SKM-1 (cell line): ENCODE measurements at regions not wholly inside any gene's neighbourhood (a gene's known extent, or its start where the extent isn't known, plus 50 kb on each side); places are given as distances from the start of the nearest gene placed in this dataset.

Source experiments
- DNase-seq: peaks from one replicate; lab custom pipeline; 2025; ENCODE audit not compliant: unreplicated experiment; lab: John Stamatoyannopoulos, UW

GRCh38 chr5:123865641-123866040 lies 353.7 kb downstream of the CSNK1G3 start:
- DNase-seq = no peak

DNA sequence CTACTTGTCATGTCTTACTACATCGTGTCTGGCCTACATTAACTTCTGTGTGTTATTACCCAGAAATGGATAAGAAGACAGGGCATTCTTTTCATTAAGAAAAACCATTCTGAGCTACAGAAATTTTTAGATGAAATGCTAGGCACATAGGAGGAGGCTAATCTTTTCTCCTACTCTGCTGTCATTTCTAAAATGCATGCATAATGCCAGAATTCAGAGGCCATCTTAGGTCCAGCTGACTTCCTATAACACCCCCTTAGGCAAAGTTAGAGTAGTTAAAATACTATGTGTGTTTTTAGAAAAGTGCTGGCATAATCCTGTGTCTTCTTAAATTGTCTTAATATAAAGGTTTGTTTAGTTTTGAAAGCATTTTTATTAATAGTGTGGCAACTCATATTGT lies 352.6 kb downstream of the CSNK1G3 start:
- DNase-seq = no peak

GRCh38 chr5:123858938-123859337 lies 347.0 kb downstream of the CSNK1G3 start:
- no peak for DNase-seq

DNA sequence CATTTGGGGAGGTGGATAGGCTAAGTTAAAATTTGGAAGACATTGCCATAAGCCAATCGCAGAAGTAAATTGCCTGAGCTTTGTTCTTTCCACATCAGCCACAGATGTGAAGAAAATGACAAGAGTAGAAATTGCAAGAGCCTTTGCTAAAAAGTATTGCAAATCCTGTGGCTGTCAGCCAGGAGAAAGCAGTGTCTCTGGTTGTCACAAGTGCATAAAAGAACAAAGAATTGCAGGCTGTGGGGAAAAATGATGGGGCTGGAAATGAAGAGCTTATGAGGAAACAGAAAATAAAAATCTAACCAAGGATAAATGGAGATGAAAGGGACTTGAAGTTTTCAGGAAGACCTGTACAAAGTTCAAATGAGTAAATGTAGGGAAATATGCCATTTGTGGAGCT lies 344.8 kb downstream of the CSNK1G3 start:
- no peak for DNase-seq

DNA sequence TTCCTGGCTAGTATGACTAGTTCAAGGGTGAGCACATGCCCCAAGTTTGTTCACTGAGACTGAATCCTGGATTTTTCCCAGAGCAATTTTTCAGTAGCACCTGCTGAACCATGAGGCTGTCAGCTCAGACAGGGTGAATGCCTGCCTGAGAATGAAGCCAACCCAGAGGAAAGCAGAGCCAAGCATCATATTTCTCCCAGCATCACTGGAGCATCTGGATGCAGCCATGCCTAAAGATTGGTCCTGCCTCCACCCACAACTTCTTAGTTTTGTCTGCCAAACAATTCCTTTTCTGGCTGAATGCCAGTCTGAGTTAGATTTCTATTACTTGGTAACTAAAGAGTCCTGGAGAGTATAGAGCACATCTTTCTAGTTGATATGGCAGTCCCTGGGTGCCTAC lies 343.6 kb downstream of the CSNK1G3 start:
- DNase-seq = no peak

- no peak for DNase-seq
Observed at GRCh38 chr5:123845356-123846100, 333.6 kb downstream of the CSNK1G3 start.

DNA sequence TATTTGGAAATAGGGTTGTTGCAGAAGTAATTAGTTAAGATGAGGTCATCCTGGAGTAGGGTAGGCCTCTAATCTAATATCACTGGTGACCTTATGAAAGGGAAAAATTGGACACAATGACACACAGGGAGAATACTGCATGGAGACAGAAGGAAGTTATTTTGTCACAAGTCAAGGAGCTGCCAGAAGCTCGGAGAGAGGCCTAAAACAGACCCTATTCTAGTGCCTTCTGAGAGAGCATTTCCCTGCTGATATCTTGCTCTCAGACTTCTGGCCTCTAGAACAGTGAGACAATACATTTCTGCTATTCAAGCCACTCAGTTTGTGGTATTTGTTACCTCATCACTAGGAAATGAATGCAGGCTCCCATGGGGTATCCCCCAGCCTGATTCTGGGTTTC lies 332.9 kb downstream of the CSNK1G3 start:
- DNase-seq = no peak

GRCh38 chr5:123835421-123835820 lies 323.4 kb downstream of the CSNK1G3 start:
- DNase-seq = no peak

DNA sequence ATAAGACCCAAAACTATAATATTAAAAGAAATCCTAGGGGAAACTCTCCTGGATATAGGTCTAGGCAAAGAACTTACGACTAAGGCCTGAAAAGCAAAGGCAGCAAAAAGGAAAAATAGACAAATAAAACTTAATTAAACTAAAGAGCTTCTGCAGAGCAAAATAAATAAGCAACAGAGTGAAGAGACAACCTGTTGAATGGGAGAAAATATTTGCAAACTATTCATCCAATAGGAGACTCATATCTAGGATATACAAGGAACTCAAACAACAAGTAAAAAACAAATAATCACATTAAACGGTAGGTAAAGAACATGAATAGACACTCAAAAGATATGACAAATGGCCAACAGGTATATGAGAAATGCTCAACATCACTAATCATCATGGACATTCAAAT lies 318.6 kb downstream of the CSNK1G3 start:
- no peak for DNase-seq

DNA sequence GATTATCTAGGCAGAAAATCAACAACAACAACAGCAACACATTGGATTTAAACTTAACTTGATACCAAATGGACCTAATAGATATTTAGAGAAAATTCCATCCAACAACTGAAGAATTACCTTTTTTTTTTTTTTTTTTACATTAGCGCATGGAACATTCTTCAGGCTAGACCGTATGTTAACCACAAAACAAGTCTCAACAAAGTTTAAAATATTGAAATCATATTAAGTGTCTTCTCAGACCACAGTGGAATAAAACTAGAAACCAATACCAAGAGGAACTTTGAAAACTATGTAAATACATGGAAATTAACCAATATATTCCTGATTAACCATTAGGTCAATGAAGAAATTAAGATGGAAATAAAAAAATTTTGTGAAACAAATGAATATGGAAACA lies 315.8 kb downstream of the CSNK1G3 start:
- no peak for DNase-seq

GRCh38 chr5:123819833-123820232 lies 307.9 kb downstream of the CSNK1G3 start:
- no peak for DNase-seq

DNA sequence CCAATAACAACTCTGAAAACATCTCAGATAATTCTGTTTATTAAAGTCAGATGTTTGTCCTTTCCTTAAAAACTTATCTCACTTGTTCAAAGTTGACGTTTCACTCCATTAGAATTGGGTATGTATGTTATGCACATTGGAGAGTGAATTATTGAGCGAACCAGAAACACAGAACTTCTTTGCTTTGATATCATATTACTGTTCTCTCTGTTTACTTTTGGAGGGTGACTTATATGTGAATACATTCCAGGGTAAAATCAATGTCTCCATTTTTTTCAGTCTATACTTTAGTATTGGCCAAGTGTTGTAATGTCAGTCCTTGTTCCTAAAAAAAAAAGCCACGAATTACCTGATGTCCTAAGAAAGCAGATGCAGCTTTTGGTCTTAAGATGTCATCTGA lies 307.4 kb downstream of the CSNK1G3 start:
- no peak for DNase-seq

GRCh38 chr5:123817267-123817666 lies 305.3 kb downstream of the CSNK1G3 start:
- DNase-seq = no peak

GRCh38 chr5:123814801-123815470 lies 303.0 kb downstream of the CSNK1G3 start:
- DNase-seq = no peak

- DNase-seq = no peak
Observed at GRCh38 chr5:123813937-123814624, 302.1 kb downstream of the CSNK1G3 start.

DNA sequence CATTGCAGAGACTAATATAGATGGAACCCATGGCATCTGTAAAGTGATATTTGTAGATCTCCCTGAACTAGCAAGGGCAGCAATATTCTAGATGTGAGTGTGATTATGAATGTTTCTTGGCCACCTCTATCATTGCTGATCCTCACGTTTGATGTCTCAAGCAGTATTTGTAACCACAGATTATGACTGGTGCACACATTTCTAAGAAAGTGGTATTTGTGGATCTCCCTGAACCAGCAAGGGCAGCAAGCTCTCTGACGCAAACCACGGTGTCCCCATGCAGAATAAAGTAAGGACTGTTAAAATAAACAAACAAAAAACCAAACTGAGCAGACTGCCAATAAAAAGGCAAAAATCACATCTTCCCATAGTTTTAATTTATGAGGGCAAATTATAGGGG lies 301.3 kb downstream of the CSNK1G3 start:
- no peak for DNase-seq

DNA sequence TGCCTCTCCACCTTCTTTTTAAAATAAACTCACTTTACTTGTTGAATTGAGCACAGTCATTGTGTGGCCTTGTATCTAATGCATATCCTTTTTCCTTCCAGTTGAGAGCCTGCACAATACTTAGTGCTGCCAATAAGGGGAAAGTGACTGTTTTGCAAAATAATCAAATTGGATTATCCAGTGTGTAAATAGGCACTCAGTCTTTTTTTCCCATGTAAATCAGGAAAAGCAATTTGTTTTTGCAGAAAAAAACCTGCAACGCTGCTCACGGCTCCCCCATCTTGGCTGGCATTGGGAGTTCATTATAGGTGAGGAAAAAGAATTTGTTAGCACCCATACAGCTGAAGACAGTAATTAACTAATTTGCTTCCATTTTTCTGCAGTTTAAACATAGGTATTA lies 299.9 kb downstream of the CSNK1G3 start:
- DNase-seq = no peak

DNA sequence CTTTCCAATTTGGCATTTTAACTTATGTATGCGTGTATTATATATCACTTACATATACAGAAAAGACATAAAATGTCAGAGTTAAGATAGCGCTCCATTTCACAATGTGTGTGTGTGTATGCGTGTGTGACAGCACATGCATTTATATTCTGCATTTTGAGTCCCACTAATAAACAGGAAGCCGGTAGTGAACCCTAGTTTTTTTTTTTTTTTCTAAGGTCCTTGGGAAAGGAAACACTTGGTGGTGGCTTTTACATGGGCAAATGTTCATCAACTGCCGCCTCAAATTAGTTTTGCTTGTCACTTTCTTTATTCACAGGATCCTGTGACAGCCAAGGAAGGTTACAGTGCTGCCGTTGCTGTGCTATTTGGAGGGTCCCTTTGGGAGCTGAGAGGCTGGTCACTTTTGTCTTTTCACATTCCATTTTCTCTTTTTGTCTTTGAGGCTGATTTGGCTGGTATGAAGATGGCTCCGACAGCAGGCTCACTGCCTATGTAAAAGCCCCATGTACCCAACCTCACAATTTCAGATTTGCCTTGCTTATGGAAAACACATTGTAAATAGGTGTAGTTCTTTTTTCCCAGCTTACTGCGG lies 298.9 kb downstream of the CSNK1G3 start:
- no peak for DNase-seq

- DNase-seq = no peak
Observed at GRCh38 chr5:123810253-123810652, 298.3 kb downstream of the CSNK1G3 start.

GRCh38 chr5:123809594-123810221 lies 297.7 kb downstream of the CSNK1G3 start:
- no peak for DNase-seq
